Left forelimb (tissue), 1 donor: ENCODE measurements at regions not wholly inside any gene's neighbourhood (a gene's known extent, or its start where the extent isn't known, plus 50 kb on each side); places are given as distances from the start of the nearest gene placed in this dataset.

ENCODE experiments used
- DNase-seq: peaks from one replicate; pipeline ENCODE4 v3.0.0-alpha.2; 2018; ENCODE audit warnings: low spot score

DNA sequence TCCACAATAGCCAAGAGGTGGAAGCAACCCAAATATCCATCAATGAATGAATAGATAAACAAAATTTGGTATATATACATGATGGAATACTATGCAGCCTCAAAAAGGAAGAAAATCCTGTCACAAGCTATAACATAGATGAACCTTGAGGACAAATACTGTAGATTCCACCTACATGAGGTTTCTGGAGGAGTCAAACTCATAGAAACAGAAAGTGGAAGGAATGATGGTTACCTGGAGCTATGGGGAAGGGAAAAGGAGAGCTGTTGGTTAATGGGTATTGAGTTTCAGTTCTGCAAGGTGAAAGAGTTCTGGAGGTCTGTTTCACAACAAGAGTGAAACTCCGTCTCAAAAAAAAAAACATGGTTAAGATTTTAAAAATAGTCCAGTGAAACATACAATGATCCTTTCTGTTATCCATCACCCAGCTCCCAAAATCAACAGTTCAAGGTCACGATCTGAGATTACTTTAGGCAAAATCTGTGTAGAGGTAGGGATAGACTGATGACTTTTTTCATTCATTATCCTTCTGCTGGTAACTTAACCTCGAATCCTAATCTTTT is 80.8 kb upstream of the HNRNPU start:
- DNase-seq = no peak

DNA sequence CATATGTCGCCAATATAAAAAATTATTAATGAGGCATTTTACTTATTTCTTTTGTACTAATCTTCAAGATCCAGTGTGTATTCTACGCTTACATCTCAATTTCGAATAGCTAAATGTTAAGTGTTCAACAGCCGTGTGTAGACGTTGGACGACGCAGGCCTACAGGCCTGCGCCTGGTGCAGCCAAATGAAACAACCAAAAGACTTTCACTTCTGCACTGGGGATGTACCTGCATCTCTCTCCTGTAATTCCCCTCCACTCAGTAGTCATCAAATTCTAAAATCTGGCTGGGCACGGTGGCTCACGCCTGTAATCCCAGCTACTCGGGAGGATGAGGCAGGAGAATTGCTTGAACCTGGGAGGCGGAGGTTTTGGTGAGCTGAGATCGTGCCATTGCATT is 76.8 kb upstream of the HNRNPU start:
- DNase-seq = no peak

DNA sequence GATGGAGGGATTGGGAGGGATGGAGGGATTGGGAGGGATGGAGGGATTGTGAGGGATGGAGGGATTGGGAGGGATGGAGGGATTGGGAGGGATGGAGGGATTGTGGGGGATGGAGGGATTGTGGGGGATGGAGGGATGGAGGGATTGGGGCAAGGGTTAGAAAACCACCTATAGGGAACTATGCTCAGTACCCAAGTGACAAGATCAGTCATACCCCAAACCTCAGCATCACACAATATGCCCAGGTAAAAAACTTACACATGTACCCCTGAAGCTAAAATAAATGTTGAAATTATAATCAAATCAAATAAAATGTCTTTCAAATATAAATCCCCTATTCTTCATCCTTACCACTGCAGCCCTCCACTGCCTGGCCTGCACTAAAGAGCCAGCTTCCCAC is 72.8 kb upstream of the HNRNPU start:
- DNase-seq = no peak

DNA sequence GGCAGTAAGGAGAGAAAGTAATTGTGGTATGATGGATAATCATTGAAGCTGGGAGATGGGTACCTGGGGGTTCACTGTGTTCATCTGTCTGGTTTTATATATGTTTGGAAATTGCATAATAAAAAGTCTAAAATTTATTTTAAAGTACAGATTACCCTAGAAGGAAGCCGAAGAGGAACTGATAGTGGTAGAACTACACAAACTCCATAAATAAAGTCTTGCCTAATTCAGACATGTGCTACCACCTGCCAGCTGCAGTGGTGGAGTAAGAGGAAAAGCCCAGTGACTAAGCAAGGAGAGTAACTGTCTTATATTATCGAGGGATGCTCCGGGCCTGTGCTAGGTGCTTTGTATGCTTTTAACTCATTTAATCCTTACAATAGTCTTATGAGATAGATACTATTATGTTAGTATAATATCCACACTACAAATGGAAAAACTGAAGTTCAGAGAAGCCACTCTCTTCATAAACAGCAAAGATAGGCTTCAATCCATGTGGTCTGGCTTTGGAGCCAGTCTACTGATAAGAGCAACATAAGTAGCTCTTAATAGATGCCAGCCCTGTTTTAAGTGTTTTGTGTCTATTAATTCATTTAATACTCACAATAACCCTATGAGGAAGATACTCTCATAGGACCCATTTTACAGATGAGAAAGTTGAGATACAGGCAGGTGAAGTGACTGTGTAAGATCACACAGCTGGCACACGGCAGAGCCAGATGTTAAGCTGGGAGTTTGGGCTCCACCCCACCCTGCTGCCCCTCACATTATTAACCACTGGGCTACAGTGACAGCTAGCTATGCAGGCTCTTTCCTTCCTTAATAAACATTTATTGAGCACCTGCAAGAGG is 56.8 kb upstream of the HNRNPU start:
- no peak for DNase-seq

DNA sequence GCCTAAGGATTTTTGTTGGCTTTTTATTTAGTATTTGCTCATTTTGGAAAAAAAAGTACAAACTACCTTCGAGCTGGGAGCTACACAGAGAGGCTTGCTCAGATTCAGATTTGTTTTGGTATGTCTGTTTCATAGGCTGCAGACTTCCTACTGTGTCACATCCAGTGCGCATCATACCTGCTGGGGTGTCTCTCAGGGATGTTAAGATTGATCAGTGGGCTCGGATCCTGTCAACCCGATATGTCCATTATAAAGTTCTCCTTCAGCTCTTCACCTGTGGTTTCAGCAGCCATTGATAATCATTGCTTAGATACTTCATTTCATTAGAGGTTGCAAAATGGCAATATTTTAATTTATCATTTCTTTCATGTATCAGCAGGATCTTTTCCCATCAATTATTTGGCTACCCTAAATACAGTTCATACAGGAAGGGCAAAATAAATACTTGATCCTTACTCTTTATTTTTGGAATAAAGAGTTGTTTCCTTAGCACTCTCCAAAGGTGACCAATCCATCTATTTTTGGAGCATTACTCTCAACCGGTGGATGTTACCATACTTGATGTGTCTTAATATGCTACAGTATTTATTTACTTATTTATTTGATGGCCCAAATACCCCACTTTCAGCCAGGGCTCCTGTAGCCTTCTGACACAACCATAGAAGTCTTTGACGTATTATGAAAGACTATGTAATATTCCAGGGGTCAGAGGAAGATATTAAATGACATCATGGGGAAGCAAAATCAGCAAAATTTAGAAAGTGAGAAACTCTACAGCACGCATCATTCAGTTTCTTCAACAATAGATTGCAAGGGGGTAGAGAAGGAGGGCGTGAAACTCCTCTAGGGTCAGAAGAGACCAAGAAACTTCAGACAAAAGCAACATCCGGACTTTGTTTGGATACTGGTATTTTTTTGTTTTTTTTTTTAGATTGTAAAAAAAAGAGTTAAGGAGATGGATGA is 55.3 kb upstream of the HNRNPU start:
- DNase-seq = no peak

DNA sequence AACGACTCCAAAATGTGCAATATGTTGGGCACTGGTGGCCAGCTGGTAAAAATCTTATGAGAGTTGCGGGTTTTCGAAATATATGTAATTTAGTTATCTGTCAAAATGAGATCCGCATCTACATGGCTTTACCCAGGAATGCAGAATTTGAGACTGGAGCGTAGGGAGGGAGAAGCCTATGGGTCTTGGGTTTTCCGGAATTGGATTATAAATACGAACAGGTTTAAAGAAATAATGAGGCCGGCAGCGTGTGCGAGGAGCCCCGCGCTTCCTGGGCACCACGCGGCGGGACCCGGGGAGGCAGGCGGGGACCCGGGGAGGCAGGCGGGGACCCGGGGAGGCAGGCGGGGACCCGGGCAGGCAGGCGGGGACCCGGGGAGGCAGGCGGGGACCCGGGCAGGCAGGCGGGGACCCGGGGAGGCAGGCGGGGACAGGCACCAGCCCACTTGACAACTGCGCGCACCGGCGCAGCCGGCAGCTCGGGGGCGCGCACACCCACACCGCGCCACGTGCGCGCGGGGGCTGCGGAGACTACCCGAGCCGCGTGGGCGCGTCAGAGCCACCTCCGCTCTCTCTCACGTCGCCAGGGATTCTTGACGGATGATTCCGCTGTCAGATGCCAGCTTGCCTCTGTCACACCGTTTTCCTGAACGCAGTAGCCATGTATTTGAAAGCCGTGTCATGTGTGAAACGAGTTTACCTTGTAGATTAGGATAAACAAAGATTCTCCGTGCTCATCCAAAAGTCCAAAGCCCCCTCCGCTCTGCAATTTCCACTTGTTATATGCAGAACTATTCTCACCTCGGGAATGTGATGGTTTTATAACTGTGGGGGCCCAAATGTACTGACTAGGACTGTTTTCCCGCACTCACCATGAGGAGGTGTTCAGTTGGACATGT is 54.3 kb upstream of the HNRNPU start:
- DNase-seq = no peak

DNA sequence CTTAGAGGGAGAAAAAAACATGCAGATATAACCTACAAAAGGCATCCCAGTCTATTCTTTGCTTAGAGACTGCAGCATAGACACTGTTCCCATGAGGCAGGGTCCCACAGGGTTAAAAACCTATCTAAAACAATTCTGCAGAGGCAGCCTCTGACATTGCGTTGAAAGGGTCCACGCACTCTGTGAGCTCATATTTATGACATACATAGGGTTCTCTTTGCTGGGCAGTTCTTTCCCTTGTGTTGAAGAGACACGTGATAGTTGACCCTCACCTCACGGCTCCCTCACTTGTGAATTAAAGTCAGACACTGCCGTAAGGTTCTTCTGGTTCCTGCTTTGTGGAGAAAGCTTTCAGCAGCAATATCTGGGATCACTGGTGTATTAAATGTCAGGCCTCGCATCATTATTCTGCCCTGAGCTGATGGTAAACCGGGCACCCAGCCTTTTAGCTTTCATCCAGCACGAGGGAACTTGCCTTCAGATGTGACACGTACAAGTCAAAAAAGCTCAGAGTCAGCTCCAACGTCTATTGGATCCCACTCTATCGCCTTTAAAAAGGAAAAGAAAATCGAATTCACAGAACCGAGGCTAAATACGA is 52.8 kb upstream of the HNRNPU start:
- DNase-seq = no peak

DNA sequence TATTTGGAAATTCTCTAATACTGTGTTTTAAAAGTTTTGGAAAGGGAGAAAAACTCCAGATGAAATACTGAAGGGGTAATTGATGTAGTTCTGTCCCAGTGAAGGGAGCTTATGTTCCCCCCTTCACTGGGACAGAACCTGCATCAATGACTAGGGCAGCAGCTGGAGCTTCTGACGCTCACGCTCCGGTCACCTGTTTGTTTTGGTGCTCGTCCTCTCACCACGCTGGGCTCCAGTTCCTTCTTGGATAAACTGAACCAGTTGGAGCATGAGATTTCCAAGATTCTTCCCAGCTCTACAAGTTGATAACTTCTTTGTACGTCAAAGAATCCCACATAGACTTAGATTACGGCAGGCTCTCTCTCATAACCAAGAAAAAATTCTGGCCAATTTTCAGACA is 51.4 kb upstream of the HNRNPU start:
- no peak for DNase-seq

DNA sequence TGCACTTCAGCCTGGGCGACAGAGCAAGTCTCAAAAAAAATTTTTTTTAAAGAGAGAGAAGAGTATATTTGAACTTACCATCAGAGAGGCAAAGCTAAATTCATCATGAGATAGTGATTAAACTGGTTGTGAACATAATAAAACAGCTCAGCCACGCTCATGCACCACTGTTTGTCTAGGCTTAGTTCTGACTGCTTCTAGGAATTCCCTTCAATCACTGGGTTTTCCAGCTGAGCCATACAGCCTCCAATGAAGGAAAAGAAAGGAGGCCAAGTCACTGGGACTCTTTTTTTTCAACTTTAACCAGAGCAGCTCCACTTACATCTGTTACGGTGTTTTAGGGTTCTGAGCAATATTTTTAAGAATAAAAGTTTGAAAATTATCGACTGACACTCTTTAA is 50.4 kb upstream of the HNRNPU start:
- DNase-seq = no peak
